SK-N-MC (cell line): ENCODE measurements at regions not wholly inside any gene's neighbourhood (a gene's known extent, or its start where the extent isn't known, plus 50 kb on each side); places are given as distances from the start of the nearest gene placed in this dataset.

Experiments used
- DNase-seq: peaks from one replicate; pipeline ENCODE4 v3.0.0-alpha.2; 2011; ENCODE audit warnings: low read depth, low spot score
- H3K27ac ChIP-seq: fragments of 200-600 bp; sonication (generic); 2 replicates; pipeline ENCODE4 v1.5.1; 2016; ENCODE audit warnings: mixed run types
- H3K36me3 ChIP-seq: fragments of 200-600 bp; sonication (generic); 2 replicates; pipeline ENCODE4 v1.6.1; 2017; ENCODE audit warnings: antibody characterized with exemption, low read length, mixed read lengths; ENCODE audit not compliant: insufficient read depth
- H3K4me3 ChIP-seq: fragments of 200-600 bp; sonication (generic); 2 replicates; pipeline ENCODE4 v1.5.1; 2016
- H3K9ac ChIP-seq: fragments of 200-600 bp; sonication (generic); 2 replicates; pipeline ENCODE4 v1.8.0; 2017; ENCODE audit warnings: mixed run types, mixed read lengths; ENCODE audit not compliant: insufficient read length
- H3K9me3 ChIP-seq: fragments of 200-600 bp; sonication (generic); 2 replicates; pipeline ENCODE4 v1.6.1; 2017; ENCODE audit warnings: low read depth, mild to moderate bottlenecking, antibody characterized with exemption, low read length, moderate library complexity, mixed read lengths
- EZH2 ChIP-seq: fragments of 200-600 bp; sonication (generic); IDR thresholded peaks from one replicate; pipeline ENCODE4 v1.6.1; 2017; ENCODE audit warnings: antibody characterized with exemption
- FOXP2 ChIP-seq: optimal IDR thresholded peaks from 2 replicates; pipeline ENCODE3; 2011; ENCODE audit warnings: mild to moderate bottlenecking, moderate library complexity; ENCODE audit not compliant: insufficient read depth; ENCODE audit errors: extremely low read length, control extremely low read depth
- POLR2AphosphoS5 ChIP-seq: IDR thresholded peaks from 2 replicates; pipeline ENCODE4 v1.6.1; 2012; ENCODE audit warnings: mild to moderate bottlenecking, low read depth, low read length, borderline replicate concordance

GRCh38 chr18:76055025-76055424 is 440.0 kb downstream of the ZNF516 start:
- TF ChIP-seq FOXP2 = no peak
- no peak for TF ChIP-seq POLR2AphosphoS5
- no peak for TF ChIP-seq EZH2
- H3K9ac ChIP-seq = no peak overlapping the region
- no peak overlapping the region for H3K4me3 ChIP-seq

GRCh38 chr18:76054156-76054555 is 440.9 kb downstream of the ZNF516 start:
- Histone ChIP-seq H3K9me3 (no peaks in the 10 kb centered on the region), H3K9ac (no peak overlapping the region), H3K36me3 (no peaks in the 10 kb centered on the region), H3K4me3 (no peak overlapping the region), H3K27ac (no peak overlapping the region)
- TF ChIP-seq EZH2 (no peak), FOXP2 (no peak), POLR2AphosphoS5 (no peak)
- DNase-seq = no peak

More at GRCh38 chr18:76055025-76055424, 440.0 kb downstream of the ZNF516 start:
- no peaks in the 10 kb centered on the region for H3K9me3 ChIP-seq
- H3K27ac ChIP-seq = no peak overlapping the region
- H3K36me3 ChIP-seq = no peaks in the 10 kb centered on the region
- no peak for DNase-seq

GRCh38 chr18:76053551-76053950 is 441.5 kb downstream of the ZNF516 start:
- TF ChIP-seq POLR2AphosphoS5 (no peak), FOXP2 (no peak), EZH2 (no peak)
- Histone ChIP-seq H3K4me3 (no peak overlapping the region), H3K9ac (no peak overlapping the region), H3K27ac (no peak overlapping the region), H3K36me3 (no peaks in the 10 kb centered on the region), H3K9me3 (no peaks in the 10 kb centered on the region)
- no peak for DNase-seq

GRCh38 chr18:76052227-76052595 is 442.8 kb downstream of the ZNF516 start:
- Histone ChIP-seq H3K9ac (no peak overlapping the region), H3K36me3 (no peaks in the 10 kb centered on the region), H3K4me3 (no peak overlapping the region), H3K27ac (no peak overlapping the region), H3K9me3 (no peaks in the 10 kb centered on the region)
- TF ChIP-seq POLR2AphosphoS5 = no peak
- no peak for TF ChIP-seq EZH2
- no peak for TF ChIP-seq FOXP2
- no peak for DNase-seq

- H3K9me3 ChIP-seq = no peaks in the 10 kb centered on the region
- no peak overlapping the region for H3K4me3 ChIP-seq
- H3K36me3 ChIP-seq = no peaks in the 10 kb centered on the region
- no peak for TF ChIP-seq EZH2
- H3K27ac ChIP-seq = no peak overlapping the region
- DNase-seq = no peak
- H3K9ac ChIP-seq = no peak overlapping the region
Observed at GRCh38 chr18:76051396-76052226, 443.4 kb downstream of the ZNF516 start.

GRCh38 chr18:76046221-76046620 is 448.8 kb downstream of the ZNF516 start:
- TF ChIP-seq POLR2AphosphoS5 = no peak
- TF ChIP-seq EZH2 = no peak
- no peak for TF ChIP-seq FOXP2
- Histone ChIP-seq H3K9ac (no peak overlapping the region), H3K4me3 (no peak overlapping the region), H3K27ac (no peak overlapping the region), H3K9me3 (no peaks in the 10 kb centered on the region), H3K36me3 (no peaks in the 10 kb centered on the region)
- DNase-seq = no peak

- H3K4me3 ChIP-seq = no peak overlapping the region
- TF ChIP-seq EZH2 (no peak), FOXP2 (no peak)
- H3K9ac ChIP-seq = no peak overlapping the region
- H3K36me3 ChIP-seq = no peaks in the 10 kb centered on the region
- no peak for DNase-seq
- no peak overlapping the region for H3K27ac ChIP-seq
- H3K9me3 ChIP-seq = no peaks in the 10 kb centered on the region
Observed at GRCh38 chr18:76042511-76042910, 452.5 kb downstream of the ZNF516 start.

- TF ChIP-seq POLR2AphosphoS5 (no peak), EZH2 (no peak), FOXP2 (no peak)
- DNase-seq = no peak
- Histone ChIP-seq H3K9ac (no peak overlapping the region), H3K36me3 (no peaks in the 10 kb centered on the region), H3K27ac (no peak overlapping the region), H3K4me3 (no peak overlapping the region), H3K9me3 (no peaks in the 10 kb centered on the region)
Observed at GRCh38 chr18:76018210-76018609, 476.8 kb downstream of the ZNF516 start.

GRCh38 chr18:76013057-76013456 is 482.0 kb downstream of the ZNF516 start:
- Histone ChIP-seq H3K4me3 (no peak overlapping the region), H3K36me3 (no peaks in the 10 kb centered on the region), H3K27ac (no peak overlapping the region), H3K9ac (no peak overlapping the region), H3K9me3 (no peaks in the 10 kb centered on the region)
- DNase-seq = no peak
- no peak for TF ChIP-seq POLR2AphosphoS5
- TF ChIP-seq FOXP2 = no peak
- TF ChIP-seq EZH2 = no peak
